Midbrain (tissue), 1 donor: ENCODE measurements at regions not wholly inside any gene's neighbourhood (a gene's known extent, or its start where the extent isn't known, plus 50 kb on each side); places are given as distances from the start of the nearest gene placed in this dataset.
"Not testable (repeated sequence)": the region's sequence is repeated elsewhere in the genome, so short reads cannot be mapped to it uniquely, and the experiment has no call there.

Experiments used
- DNase-seq: peaks from one replicate; lab custom pipeline; 2025; lab: John Stamatoyannopoulos, UW

DNA sequence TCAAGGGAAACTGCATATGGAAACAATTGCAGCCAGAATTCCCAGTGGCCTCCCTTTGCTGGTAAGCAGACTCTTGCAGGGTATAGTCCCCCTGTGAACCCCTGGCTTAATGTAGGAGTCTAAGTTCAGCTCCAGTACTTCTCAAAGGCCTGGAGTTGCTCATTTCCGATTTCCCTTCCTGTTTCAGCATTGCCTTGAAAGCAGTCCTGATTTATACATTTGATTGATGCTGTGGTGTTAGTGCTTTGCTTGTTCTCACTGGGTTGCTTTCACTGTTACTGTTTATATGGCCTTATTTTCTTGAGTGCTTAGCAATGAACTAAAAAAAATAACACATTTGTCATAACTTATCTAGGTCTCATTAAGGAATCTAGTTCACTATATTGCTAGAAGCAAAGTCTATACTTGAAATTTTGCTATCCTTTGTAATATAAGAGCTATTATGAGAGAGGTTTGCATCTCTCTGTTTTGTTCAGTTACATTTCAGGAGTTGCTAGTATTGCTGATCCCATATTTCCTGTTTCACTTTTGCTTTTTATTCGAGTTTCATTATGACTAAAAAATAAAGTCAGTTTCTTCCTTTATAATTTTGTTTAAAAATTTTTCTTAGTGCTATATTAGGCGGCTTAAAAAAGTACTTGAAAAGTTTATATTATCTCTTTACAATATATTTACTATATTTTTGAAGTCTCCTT is 122.4 kb upstream of the NMUR2 start:
- no peak for DNase-seq

DNA sequence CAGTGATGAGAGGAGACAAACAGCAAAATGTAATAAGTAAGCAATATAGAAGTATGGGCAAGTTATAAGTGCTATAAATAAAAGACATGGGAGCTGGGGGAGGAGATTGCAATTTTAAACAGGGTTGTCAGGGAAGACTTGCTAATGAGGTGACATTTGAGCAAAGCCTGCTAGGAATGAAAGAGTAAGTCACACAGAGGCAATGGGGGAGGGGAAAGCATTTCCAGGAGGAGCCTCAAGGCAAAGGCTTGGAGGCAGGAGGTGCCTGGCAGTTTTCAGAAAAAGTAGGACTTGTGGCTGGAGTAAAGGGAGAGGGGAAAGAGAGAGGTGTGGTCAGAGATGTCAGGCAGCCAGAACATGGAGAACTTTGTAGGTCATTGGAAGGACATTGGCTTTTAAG is 124.4 kb upstream of the NMUR2 start:
- DNase-seq = no peak

DNA sequence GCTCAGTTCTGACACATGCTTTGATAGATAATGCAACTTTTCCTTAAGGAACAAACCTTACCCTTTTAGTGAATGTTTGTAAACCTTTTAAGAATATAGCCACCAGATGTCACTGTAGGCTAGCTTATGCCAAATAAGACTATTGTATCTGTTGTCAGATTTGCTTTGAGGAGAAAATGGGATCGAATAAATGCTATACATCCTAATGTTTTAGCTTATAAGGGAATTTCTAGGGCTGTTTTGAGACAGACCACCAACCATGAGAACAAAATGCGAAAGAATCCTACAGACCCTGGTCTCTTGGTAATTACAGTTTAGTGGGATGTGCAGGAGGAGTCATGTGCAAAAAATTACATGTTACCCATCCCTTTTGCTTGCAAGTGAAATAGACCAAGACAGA is 127.6 kb upstream of the NMUR2 start:
- peak; percentile 76 for DNase-seq

DNA sequence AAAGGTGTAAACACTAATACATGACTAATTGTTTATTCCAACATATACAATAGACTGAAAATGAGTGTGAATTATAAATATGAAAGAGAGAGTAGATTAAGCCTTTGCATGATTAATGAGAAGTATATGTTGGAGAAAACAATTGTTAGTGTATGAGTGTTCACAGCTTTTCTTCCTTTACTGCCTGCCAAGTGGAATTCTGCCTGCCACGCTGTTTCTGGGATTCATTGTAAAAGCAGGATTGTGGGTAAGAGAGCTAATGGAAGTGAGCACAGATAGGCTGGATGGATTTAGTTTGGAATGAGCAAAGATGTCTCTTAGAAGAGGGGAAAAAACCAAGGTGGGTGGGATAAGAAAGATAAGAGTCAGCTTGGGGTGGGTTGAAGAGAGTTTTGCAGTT is 129.6 kb upstream of the NMUR2 start:
- no peak for DNase-seq

DNA sequence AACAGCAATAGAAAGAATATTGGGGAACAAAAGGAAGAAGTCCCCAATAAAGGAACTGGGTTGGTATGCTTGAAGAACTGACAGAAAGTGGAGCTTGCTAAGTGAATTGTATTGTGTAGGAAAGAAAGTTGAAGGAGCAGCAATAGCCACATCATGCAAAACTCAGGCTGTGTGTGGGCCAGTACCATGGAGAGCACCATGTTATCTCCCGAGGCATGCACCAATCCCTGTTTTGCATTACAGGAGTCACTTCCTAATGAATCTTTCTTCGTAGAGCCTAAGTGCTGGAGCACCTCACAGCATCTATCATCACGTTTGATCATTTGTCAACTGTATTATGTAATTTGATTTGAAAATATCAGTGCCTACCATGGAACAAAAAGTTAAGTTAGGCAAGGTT is 137.7 kb upstream of the NMUR2 start:
- no peak for DNase-seq

DNA sequence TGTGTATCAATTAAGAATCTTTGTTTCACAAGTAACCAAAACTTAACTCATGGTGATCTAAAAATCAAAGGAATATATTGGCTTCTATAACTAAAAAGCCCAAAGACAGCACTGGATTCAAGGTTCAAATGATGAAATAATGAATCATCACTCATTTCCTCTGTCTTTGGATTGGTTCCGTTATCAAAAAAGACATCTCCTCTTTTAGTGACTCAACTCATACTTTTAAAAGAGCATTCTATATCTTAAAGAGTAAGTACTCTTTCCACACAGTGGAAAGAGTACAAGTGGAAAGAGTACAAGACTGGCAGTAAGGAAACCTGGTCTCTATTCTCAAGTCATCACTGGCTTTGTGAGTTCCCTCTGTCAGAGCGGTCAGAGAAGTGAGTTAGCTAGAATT is 141.4 kb upstream of the NMUR2 start:
- DNase-seq = no peak

DNA sequence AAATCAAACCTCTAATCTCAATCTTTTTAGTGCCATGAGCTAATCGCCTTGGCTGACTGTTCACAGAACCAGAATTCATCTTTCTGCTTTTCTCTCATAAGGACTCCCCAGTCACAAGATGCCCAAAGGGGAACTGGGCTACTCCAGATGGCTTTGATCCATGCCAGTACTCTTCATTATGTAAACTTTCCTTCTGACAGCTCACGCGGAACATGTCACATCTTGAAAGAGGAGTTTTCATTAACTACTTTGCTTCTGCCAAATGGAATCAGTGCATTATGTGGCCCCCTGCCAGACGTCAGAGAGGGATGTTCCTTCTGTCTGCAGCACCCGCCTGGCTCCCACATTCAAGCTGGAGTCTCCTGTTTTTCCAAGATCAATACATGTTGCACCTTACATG is 142.1 kb upstream of the NMUR2 start:
- no peak for DNase-seq

DNA sequence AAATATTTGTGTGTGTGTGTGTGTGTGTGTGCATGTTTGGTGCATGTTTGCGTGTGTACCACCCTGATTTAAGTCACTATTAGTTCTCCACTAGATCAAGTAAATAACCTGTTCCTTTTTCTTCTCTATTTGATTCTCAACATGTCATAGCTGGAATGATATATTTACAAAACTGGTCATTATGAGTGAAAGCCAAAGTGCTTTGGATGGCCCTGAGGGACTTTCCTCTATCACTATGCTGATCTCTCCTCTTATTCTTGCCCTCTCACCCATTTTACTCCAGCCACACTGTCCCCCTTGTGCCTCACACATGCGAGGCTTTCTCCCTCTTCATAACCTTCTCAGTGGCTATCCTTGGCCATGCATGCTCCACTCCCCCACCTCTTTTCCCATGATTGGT is 144.6 kb upstream of the NMUR2 start:
- DNase-seq = no peak

DNA sequence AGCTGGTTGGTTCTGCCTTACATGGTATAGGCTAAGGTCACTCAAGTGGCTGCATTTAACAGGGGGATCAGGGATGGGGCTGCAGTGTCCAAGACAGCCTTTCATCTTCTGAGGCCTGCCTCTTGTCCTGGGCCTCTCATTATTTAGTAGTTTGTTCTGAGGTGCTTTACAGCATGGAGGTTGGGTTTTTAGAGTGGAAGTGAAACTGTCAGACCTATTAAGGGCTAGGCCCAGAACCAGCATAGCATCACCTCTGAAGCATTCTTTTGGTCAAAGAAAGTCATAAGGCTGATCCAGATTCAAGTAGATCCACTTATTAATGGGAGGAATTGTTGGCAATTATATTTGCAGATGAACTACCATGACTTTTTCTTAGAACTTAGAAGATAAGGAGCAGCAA is 146.0 kb upstream of the NMUR2 start:
- DNase-seq = no peak

DNA sequence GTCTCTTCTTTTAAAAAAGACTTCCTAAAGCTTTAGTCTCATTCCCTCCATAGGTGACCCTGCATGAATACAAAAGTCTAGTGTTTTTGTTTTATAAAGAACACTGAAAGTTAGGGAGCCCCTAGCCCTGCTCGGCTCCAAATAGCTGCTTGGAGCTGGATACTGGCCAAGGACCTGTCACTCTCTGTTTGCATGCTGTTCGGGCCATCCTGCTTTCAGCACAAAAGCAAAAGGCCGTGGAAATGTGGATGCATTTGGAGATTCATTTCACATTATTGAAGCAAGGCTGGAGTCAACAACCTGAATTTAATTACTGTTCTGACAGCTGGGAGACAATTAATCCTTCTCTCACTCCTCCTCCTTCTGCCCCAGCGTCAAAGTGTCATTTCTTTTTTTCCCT is 151.7 kb upstream of the NMUR2 start:
- DNase-seq = no peak

DNA sequence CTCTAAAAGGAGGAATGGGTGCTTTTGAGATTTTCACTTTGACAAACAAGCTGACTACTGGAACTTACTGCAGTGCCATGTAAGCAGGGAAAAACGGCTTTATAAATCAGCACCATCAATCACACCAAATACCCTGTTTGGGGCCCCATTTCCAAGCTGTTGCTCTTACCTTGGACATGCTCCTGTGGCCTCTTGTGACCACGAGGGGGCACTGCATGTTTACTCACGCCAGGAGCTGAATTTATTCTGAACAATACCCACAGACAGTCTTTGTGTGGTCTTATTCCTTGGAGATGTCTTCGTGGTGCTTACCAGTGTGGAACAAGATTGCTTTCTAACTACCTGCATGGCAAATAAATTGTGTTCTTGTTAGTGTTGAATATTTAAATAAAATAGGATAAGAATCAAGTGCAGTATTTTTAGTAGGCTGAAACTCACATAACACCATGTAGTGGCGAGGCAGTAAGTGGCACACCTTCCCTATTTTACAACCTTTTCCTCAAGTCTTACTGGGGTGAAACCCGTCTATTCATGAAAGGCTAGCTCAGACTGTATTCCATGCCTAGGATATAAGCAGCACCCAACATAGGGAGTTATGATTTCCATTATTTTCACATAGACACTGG is 155.5 kb upstream of the NMUR2 start:
- peak; percentile 69 for DNase-seq

DNA sequence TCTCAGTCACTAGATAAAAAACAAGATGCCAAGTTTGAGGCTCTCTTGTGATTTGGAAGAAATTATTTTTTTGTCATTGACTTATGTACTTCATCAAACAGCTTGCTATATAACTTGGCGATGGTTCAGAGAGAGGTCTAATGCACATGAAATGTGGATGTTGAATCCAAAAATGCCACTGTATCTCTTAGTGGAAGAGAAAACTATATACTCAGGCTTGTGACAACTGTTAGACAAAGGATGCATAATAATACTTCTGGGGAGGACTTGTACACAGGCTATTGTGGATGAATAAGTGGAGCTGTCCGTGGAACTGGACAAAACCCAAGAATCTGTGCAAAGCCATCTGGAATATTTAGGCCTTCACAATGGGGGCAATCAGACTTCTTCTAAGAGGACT is 162.9 kb upstream of the NMUR2 start:
- peak; percentile 79 for DNase-seq

DNA sequence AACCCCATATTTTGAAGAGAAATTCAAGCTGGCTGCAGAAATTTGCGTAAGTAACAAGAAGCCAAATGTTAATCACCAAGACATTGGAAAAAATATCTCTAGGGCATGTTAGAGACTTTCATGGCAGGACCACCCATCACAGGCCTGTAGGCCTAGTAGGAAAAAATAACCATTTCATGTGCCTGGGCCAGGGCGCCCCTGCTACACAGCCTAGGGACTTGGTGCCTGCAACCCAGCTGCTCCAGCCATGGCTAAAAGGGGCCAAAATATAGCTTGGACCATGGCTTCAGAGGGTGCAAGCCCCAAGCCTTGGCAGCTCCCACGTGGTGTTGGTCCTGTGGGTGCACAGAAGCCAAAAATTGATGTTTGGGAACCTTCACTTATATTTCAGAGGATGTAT is 167.7 kb upstream of the NMUR2 start:
- DNase-seq = no peak

DNA sequence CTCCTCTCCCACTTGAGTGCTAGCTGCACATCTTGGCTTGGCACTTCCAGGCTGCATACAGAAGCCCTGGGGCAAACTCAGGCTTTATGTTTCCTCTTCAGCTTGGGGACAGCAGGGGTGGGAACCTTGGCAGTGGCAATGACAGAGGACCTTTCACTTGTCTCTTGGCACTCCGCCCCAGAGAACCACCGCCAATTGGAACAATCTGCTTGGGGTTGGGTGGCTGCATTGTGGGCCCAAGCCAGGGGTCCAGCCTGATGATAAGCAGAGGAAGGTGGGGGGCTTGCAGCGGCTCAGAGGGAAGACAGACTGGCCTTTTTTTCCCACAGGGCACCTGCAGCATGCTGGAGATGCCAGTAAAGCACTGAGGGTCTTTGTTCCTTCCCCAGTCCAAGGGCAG is 179.0 kb upstream of the NMUR2 start:
- DNase-seq = no peak

DNA sequence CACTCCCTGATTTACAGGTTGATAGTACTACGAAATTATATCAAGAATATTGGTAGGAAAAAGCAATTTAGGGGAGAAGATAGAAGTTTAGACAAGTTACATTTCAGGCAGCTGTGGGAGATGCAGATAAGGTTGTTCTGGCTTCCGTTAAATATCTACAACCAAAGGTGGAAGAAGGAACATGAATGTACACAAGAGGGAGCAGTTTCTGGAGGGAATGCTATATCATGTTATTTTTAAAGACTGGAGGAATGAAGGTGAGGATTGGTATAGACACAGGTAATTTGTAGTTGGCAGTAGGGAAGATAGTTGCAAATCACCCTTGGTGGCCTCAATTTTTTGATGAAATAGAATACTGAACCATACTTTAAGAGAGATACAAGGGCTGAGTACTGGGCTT is 187.3 kb upstream of the NMUR2 start:
- no peak for DNase-seq

DNA sequence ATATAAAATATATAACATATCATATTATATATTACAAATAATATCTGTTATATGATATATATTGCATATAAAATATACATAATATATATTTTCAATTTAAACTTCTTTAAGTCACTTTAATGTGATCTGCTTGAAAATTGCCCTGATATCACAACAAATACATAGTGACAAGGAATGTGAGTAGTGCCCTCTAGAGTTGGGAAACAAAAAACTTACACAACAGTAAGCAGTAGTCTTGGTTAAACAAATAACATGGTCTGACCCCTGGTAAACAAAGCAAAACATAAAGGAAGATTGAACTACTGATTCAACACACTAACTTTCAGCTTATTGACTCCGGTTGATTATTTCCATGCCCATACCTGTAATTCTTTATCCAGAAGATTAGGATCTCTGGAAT is 188.3 kb upstream of the NMUR2 start:
- DNase-seq = no peak

DNA sequence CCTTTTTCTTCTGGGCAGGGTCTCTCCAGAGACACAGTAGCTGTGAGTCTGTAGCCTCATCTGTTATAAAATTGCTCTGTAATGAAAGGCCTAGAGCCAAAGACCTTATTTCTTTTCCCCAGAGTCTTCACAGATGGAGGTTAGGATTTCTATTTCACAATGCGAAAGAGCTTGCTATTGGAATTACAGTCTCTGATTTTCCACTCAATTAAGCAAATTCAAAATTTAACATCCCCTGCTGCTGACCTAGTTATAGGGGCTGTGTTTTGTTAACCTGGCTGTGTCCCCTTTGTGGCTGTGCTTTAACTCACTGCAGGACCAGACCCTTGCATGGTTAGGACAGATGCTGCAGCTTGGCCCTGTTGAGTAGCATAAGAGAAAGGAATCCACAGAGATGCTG is 190.3 kb upstream of the NMUR2 start:
- no peak for DNase-seq

DNA sequence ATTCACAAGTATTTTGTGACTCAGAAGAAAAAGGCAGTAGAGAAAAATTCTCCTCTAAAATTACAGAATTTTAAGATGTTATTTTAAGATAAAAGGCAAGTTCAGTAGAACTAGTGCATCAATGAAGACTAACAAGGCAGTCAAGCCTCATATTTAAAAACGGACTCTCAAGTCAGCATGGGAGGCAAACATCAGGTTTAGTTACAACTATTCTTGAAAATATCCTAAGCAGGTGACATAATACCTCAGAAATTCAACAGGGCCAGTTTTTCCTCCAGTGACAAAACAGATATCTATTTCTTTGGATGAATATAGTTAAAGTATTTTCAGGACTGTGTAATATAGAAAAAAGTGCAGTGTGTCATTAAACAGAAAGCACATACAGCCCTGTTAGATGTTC is 194.0 kb upstream of the NMUR2 start:
- no peak for DNase-seq

DNA sequence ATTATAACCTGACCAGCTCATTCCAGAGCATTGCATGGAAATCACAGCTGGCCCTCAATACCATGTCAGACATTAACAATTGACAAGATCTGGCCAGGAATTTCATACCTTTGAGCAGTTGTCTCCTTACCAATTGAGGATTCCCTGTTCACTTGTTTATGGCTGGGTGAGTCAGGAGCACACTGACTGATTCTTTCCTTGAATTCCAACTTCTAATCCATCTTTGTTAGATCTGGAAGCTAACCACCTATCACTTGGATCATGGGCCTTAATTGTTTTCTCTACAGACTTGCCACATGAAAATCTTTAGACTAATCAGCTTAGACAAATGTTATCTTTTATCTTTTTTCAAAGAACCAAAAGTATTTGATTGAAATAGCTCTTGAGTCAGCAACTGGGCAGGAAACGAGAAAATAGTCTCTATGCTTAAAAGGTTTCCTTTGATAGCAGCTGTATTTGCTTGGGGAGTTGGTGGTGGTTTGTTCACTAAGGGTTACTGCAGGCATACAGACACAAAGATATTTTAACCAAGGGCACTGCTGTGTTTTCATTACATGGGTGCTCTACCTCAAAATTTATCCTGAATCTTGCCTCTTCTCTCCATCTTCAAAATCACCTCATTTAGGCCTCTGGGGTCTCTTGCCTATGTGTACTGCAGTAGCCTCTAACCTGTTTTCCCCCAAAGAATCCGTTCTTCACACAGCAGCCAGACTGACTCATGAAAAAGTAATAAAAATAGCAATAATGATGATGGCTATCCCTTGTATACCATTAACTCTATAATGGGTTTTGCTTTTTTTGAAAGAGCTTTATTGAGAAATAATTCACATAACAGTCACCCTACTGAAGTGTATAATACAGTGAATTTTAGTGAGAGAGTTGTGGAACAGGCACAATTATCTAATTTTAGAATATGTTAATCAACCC is 197.0 kb upstream of the NMUR2 start:
- DNase-seq = no peak

DNA sequence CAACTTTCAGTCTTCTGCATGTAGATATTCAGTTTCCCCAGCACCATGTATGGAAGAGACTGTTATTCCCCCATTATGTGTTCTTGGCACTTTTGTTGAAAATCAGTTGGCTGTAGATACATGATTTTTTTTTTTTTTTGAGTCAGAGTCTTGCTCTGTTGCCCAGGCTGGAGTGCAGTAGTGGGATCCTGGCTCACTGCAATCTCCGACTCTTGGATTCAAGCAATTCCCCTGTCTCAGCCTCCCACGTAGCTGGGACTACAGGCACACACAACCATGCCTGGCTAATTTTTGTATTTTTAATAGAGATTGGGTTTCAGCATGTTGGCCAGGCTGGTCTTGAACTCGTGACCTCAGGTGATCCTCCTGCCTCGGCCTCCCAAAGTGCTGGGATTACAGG is 201.0 kb upstream of the NMUR2 start:
- DNase-seq = not testable (repeated sequence)

DNA sequence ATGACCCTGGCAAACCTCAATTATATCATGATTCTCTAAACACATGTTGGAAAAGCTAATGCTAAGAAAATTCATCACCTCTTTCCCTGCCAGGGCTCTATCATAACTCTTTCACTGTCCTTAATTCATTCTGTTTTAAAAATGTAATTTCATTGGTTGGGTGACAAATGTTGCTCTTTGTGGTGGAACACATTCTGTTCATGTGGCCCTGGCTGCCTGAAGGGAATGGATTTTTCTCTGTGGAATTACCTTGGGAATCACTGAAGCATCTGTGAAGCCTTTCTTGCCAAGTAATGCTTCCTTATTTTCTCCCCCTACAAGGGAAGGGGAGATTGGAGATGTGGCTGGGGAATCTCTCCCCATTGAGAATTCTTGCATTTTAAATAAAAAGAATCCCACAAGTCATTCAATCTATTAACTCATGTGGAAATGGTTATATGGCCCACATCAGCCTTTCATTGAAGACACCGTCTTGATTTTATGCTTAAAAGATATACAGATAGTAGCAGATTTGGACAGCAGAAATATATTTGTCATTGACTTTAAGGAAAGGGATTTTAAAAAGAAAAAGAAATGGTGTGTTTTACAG is 201.8 kb upstream of the NMUR2 start:
- no peak for DNase-seq

DNA sequence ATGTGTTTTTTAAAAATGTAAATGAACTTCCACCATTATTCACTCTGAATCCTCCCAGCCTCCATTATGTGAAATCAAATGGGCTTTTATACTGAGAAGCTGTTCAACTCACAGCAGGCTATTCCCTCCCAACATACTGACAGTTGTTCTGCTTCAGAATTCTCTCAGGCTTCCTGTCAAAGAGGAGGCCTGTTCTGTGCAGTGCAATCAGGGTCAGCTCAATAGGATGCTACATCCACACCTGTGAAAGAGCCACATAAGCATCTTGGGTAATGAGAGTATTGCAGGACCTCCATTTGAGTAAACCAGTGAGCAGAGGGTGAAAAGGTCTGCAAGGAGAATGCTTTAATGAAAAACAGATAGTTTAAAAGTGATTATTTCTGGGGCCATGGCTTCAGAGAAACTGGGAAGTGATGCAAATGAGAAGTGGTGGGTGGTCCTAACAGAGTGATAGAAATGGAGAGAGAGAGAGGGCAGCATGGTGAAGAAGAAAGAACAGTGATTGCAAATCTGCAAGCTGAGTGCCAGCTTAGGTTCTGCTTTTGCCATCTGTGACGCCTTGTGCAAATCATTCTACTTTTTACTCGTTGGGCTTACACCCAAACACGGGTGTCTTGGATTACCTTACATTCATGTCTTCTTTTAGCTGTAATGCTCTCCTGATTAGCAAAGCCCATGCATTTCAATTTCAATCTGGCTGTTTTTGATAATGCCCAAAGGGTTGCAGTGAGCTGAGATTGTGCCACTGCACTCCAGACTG is 202.5 kb upstream of the NMUR2 start:
- peak; percentile 23 for DNase-seq
